ENCODE measurements at regions not wholly inside any gene's neighbourhood (a gene's known extent, or its start where the extent isn't known, plus 50 kb on each side); places are given as distances from the start of the nearest gene placed in this dataset.

DNA sequence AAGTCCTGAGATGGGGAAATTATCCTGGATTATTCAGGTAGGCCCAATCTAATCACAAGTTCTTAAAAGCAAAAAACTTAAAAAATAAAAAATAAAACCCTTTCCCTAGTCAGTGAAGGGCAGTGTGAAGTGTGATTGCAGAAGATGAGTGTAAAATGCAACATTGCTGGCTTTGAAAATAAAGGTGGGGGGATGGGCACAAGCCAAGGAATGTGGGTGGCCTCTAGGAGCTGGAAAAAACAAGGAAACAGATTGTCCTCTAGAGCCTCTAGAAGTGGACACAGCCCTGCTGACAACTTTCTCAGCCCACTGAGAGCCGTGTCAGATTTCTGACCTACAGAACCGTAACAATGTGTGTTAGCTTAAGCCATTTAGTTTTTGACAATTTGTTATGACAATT is 184.3 kb upstream of the HNRNPA3 start:
- no peak overlapping the region for H3K27ac Mint-ChIP-seq
- H3K27ac ChIP-seq (ENCODE audit: low read depth, low read length): no peak overlapping the region
- no peaks in the 10 kb centered on the region for H3K36me3 Mint-ChIP-seq
- ChIA-PET POLR2A (no interaction called here), CTCF (no interaction called here)
- no peaks in the 10 kb centered on the region for H3K4me1 ChIP-seq (ENCODE audit: control insufficient read depth in 2 of 2, insufficient read depth in 2 of 2, low read length in 2 of 2)
- no peak overlapping the region for H3K4me3 ChIP-seq (ENCODE audit: low read length)
- H3K9me3 ChIP-seq (ENCODE audit: control insufficient read depth in 2 of 3, low read length in 3 of 3): no peaks in the 10 kb centered on the region
- no peak overlapping the region for H3K4me3 Mint-ChIP-seq
- H3K27me3 ChIP-seq (ENCODE audit: control insufficient read depth in 2 of 2, insufficient read depth in 2 of 2, low read length in 2 of 2): no peaks in the 10 kb centered on the region
- DNase-seq: no peak
- peaks cover 14 to 28% (median 23%) of the 10 kb centered on the region in 5 donors for H3K27me3 Mint-ChIP-seq
- H3K9me3 Mint-ChIP-seq: peaks cover 0 to 3% (median 0%) of the 10 kb centered on the region in 11 donors
- intact Hi-C loops (cut with micrococcal nuclease): no loop called here
- no peak for ATAC-seq
- H3K4me1 Mint-ChIP-seq: no peaks in the 10 kb centered on the region
- H3K36me3 ChIP-seq (ENCODE audit: control insufficient read depth in 2 of 3, insufficient read depth in 3 of 3, low read length in 3 of 3): no peaks in the 10 kb centered on the region

DNA sequence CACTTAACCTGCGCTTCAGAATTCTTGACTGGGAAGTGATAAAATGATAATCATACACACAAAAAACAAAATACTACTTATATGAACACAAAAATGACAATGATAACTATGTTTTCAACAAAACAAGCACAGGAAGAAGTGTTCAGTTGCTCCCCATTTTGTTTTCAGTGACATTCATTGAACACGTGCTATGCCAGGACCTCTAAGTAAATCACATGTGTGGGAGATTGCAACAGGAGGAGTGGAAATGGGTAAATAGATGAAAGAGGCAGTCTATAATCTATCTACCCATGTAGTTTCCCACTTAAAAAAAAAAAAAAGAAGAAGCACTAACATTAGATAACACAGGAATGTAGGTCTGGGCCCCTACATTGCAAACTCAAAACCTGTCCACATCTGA is 183.5 kb upstream of the HNRNPA3 start:
- Mint-ChIP-seq H3K27ac (no peak overlapping the region), H3K4me1 (no peaks in the 10 kb centered on the region), H3K36me3 (no peaks in the 10 kb centered on the region), H3K27me3 (peaks cover 19 to 30% (median 23%) of the 10 kb centered on the region in 5 donors), H3K9me3 (no peaks in the 10 kb centered on the region), H3K4me3 (no peak overlapping the region)
- intact Hi-C loops (cut with micrococcal nuclease): loop anchor here in 1 of 2 donors (1.0 kb wide), 1 partner anchor 118 kb away; no protein-coding TSS in a partner anchor
- DNase-seq (no peak), ATAC-seq (no peak)
- Histone ChIP-seq H3K27me3 (ENCODE audit: control insufficient read depth in 2 of 2, insufficient read depth in 2 of 2, low read length in 2 of 2) (no peaks in the 10 kb centered on the region), H3K27ac (ENCODE audit: low read depth, low read length) (no peak overlapping the region), H3K4me3 (ENCODE audit: low read length) (no peak overlapping the region), H3K9me3 (ENCODE audit: control insufficient read depth in 2 of 3, low read length in 3 of 3) (no peaks in the 10 kb centered on the region), H3K36me3 (ENCODE audit: control insufficient read depth in 2 of 3, insufficient read depth in 3 of 3, low read length in 3 of 3) (no peaks in the 10 kb centered on the region), H3K4me1 (ENCODE audit: control insufficient read depth in 2 of 2, insufficient read depth in 2 of 2, low read length in 2 of 2) (no peaks in the 10 kb centered on the region)
- POLR2A ChIA-PET: no interaction called here
- CTCF ChIA-PET: no interaction called here

DNA sequence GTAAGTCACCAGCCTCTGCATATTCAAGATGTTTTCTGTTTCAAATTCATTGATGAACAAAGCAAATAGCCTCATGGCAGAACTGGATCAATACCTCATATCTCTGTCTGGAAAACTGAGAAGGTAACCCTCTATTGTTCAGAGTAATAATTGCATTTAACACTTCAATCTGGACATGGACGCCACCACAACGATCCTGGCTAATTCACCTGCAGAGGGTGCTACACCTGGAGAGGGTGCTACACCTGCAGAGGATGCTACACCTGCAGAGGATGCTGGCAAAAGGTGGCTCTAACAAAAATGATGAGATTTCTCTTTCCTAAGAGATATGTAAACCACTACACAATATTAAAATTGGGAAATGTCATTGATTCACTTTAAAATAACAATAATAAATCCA is 183.1 kb upstream of the HNRNPA3 start:
- H3K27me3 Mint-ChIP-seq: peaks cover 20 to 31% (median 20%) of the 10 kb centered on the region in 5 donors

DNA sequence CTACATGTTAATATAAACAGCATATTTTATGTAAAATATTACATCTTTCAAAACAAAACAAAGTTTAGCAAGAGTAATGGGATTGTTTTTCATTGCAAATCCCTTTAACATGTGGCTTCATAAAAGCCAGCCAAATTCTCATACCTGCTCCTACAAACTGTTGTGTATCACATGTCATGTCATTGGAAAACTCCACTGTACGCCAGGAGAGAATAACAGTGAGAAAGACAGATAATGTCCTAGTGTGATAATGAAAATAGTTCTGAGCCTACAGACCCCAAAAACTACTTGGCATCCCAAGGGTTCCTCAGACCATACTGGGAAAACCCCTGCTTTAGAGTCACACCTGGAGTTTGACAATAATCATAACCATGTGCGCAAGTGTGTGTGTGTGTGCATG is 182.7 kb upstream of the HNRNPA3 start:
- H3K4me3 ChIP-seq (ENCODE audit: low read length): no peak overlapping the region
- no peaks in the 10 kb centered on the region for H3K36me3 ChIP-seq (ENCODE audit: control insufficient read depth in 2 of 3, insufficient read depth in 3 of 3, low read length in 3 of 3)
- H3K27me3 ChIP-seq (ENCODE audit: control insufficient read depth in 2 of 2, insufficient read depth in 2 of 2, low read length in 2 of 2): no peaks in the 10 kb centered on the region
- ATAC-seq (no peak), DNase-seq (no peak)
- peaks cover 20 to 32% (median 21%) of the 10 kb centered on the region in 5 donors for H3K27me3 Mint-ChIP-seq
- CTCF ChIA-PET: no interaction called here
- no peaks in the 10 kb centered on the region for H3K9me3 Mint-ChIP-seq
- no peak overlapping the region for H3K27ac ChIP-seq (ENCODE audit: low read depth, low read length)
- H3K4me1 ChIP-seq (ENCODE audit: control insufficient read depth in 2 of 2, insufficient read depth in 2 of 2, low read length in 2 of 2): no peaks in the 10 kb centered on the region
- no peaks in the 10 kb centered on the region for H3K9me3 ChIP-seq (ENCODE audit: control insufficient read depth in 2 of 3, low read length in 3 of 3)
- no peaks in the 10 kb centered on the region for H3K36me3 Mint-ChIP-seq
- intact Hi-C loops (cut with micrococcal nuclease): loop anchor here in 1 of 2 donors (1.0 kb wide), 1 partner anchor 117 kb away; no protein-coding TSS in a partner anchor
- H3K4me1 Mint-ChIP-seq: no peaks in the 10 kb centered on the region
- no peak overlapping the region for H3K4me3 Mint-ChIP-seq
- POLR2A ChIA-PET: no interaction called here
- H3K27ac Mint-ChIP-seq: no peak overlapping the region

More for the DNA sequence above, 183.1 kb upstream of the HNRNPA3 start:
- no peaks in the 10 kb centered on the region for H3K27me3 ChIP-seq (ENCODE audit: control insufficient read depth in 2 of 2, insufficient read depth in 2 of 2, low read length in 2 of 2)
- DNase-seq (no peak), ATAC-seq (no peak)
- ChIA-PET POLR2A (no interaction called here), CTCF (no interaction called here)
- H3K36me3 ChIP-seq (ENCODE audit: control insufficient read depth in 2 of 3, insufficient read depth in 3 of 3, low read length in 3 of 3): no peaks in the 10 kb centered on the region
- Mint-ChIP-seq H3K27ac (no peak overlapping the region), H3K9me3 (no peaks in the 10 kb centered on the region), H3K4me3 (no peak overlapping the region), H3K4me1 (no peaks in the 10 kb centered on the region), H3K36me3 (no peaks in the 10 kb centered on the region)
- H3K4me3 ChIP-seq (ENCODE audit: low read length): no peak overlapping the region
- intact Hi-C loops (cut with micrococcal nuclease): loop anchor here in 1 of 2 donors (1.0 kb wide), 1 partner anchor 118 kb away; no protein-coding TSS in a partner anchor
- H3K27ac ChIP-seq (ENCODE audit: low read depth, low read length): no peak overlapping the region
- no peaks in the 10 kb centered on the region for H3K4me1 ChIP-seq (ENCODE audit: control insufficient read depth in 2 of 2, insufficient read depth in 2 of 2, low read length in 2 of 2)
- H3K9me3 ChIP-seq (ENCODE audit: control insufficient read depth in 2 of 3, low read length in 3 of 3): no peaks in the 10 kb centered on the region

DNA sequence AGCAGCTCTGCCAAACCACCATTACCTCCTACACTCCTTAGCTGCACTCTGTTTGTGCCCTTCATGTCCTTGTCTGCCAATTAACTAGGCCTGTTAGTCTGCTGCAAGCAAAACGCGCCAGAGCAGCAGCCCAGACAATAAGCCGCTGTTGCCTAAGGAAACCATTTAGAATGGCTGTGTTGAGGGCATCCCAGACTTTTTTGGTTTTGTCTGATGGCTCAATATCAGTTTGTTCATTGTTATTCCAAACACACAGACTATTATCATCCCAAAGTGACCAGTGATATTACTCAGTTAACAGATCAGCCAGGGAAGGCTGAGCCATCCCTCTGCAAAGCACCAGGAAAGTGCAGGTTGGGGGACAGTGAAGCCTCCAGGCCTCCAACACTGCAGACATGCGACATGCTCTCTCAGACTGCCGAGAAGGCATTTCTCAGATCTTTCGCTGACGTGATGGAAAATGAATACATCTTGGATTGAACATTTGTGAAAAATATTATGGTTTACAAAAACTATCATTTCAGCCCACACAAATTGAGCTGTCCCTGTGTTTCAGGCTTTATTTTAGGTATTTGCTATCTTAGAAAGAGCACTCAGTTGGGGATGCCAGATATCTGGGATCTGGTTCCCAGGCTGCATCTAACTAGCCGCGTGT is 182.0 kb upstream of the HNRNPA3 start:
- Mint-ChIP-seq H3K27ac (no peak overlapping the region), H3K9me3 (no peaks in the 10 kb centered on the region), H3K4me1 (no peaks in the 10 kb centered on the region), H3K27me3 (peaks cover 13 to 32% (median 26%) of the 10 kb centered on the region in 5 donors), H3K4me3 (no peak overlapping the region), H3K36me3 (no peaks in the 10 kb centered on the region)
- H3K27ac ChIP-seq (ENCODE audit: low read depth, low read length): no peak overlapping the region
- H3K27me3 ChIP-seq (ENCODE audit: control insufficient read depth in 2 of 2, insufficient read depth in 2 of 2, low read length in 2 of 2): no peaks in the 10 kb centered on the region
- POLR2A ChIA-PET: no interaction called here
- H3K4me3 ChIP-seq (ENCODE audit: low read length): no peak overlapping the region
- intact Hi-C loops (cut with micrococcal nuclease): no loop called here
- no peaks in the 10 kb centered on the region for H3K36me3 ChIP-seq (ENCODE audit: control insufficient read depth in 2 of 3, insufficient read depth in 3 of 3, low read length in 3 of 3)
- CTCF ChIA-PET: no interaction called here
- H3K4me1 ChIP-seq (ENCODE audit: control insufficient read depth in 2 of 2, insufficient read depth in 2 of 2, low read length in 2 of 2): no peaks in the 10 kb centered on the region
- H3K9me3 ChIP-seq (ENCODE audit: control insufficient read depth in 2 of 3, low read length in 3 of 3): no peaks in the 10 kb centered on the region
- no peak for DNase-seq
- no peak for ATAC-seq

DNA sequence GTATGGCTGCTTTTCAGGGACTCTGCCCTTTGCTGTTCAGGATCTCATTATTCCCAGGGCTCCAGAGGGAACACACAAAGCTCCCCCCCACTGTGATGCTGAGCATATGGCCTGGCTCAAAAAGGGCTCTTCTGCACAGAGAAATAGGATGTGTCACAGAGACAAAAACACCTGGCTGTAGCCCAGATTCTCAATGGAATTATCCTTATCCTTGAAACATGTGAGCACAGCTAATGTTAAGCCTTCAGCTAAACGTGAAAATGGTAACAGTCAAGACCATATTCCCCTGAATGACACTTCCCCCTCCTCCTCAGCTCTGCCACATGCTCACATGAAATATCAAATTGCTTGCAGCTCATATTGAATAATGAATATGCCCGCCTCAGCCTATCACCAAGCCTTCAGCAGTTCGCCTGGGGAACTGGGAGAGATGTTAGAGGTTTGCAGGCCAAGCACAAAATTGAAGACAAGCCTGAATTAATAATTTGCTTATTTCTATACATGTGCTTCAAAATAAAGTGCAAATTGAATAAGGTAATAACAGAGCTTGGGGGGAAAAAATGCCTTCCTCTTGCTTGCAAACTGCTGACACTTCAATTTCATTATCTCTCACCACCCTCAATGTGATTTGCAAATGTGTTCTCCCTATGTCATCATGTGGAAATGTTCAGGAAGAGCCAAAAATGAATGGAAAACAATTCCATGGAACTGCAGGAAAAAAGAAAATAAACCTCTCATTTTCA is 181.0 kb upstream of the HNRNPA3 start:
- no peaks in the 10 kb centered on the region for H3K9me3 Mint-ChIP-seq
- no peaks in the 10 kb centered on the region for H3K4me1 Mint-ChIP-seq
- POLR2A ChIA-PET: no interaction called here
- ATAC-seq (no peak), DNase-seq (no peak)
- intact Hi-C loops (cut with micrococcal nuclease): no loop called here
- no peaks in the 10 kb centered on the region for H3K4me1 ChIP-seq (ENCODE audit: control insufficient read depth in 2 of 2, insufficient read depth in 2 of 2, low read length in 2 of 2)
- H3K27ac ChIP-seq (ENCODE audit: low read depth, low read length): no peak overlapping the region
- H3K27me3 Mint-ChIP-seq: peaks cover 10 to 24% (median 22%) of the 10 kb centered on the region in 5 donors
- H3K36me3 ChIP-seq (ENCODE audit: control insufficient read depth in 2 of 3, insufficient read depth in 3 of 3, low read length in 3 of 3): no peaks in the 10 kb centered on the region
- H3K4me3 Mint-ChIP-seq: no peak overlapping the region
- no peak overlapping the region for H3K27ac Mint-ChIP-seq
- H3K4me3 ChIP-seq (ENCODE audit: low read length): no peak overlapping the region
- H3K9me3 ChIP-seq (ENCODE audit: control insufficient read depth in 2 of 3, low read length in 3 of 3): no peaks in the 10 kb centered on the region
- no peaks in the 10 kb centered on the region for H3K27me3 ChIP-seq (ENCODE audit: control insufficient read depth in 2 of 2, insufficient read depth in 2 of 2, low read length in 2 of 2)
- no peaks in the 10 kb centered on the region for H3K36me3 Mint-ChIP-seq
- CTCF ChIA-PET: no interaction called here

DNA sequence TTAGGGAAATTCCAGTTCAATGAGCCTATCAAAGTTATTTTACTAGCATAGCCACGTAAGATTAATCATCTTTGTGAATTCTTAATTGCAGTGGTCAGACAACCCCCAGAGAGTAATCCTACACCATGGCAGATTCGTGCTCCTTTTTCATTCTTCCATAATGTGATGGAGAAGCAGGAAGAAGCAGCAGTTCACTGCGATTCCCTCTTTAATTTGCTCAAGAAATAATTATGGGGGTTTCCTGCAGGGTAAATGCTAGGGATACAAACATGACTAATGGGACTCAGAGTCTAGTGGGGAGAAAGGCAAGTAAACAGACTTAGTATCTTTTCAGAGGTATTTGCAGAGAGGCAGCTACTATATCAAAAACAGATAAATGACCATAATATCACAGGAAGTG is 175.8 kb upstream of the HNRNPA3 start:
- peaks cover 11 to 32% (median 26%) of the 10 kb centered on the region in 5 donors for H3K27me3 Mint-ChIP-seq
- Histone ChIP-seq H3K27ac (ENCODE audit: low read depth, low read length) (no peak overlapping the region), H3K36me3 (ENCODE audit: control insufficient read depth in 2 of 3, insufficient read depth in 3 of 3, low read length in 3 of 3) (no peaks in the 10 kb centered on the region), H3K4me1 (ENCODE audit: control insufficient read depth in 2 of 2, insufficient read depth in 2 of 2, low read length in 2 of 2) (no peaks in the 10 kb centered on the region), H3K9me3 (ENCODE audit: control insufficient read depth in 2 of 3, low read length in 3 of 3) (no peaks in the 10 kb centered on the region), H3K4me3 (ENCODE audit: low read length) (no peak overlapping the region), H3K27me3 (ENCODE audit: control insufficient read depth in 2 of 2, insufficient read depth in 2 of 2, low read length in 2 of 2) (no peaks in the 10 kb centered on the region)
- no peak for ATAC-seq
- H3K9me3 Mint-ChIP-seq: no peaks in the 10 kb centered on the region
- intact Hi-C loops (cut with micrococcal nuclease): no loop called here
- H3K4me3 Mint-ChIP-seq: no peak overlapping the region
- no peak for DNase-seq
- ChIA-PET CTCF (no interaction called here), POLR2A (no interaction called here)
- no peak overlapping the region for H3K27ac Mint-ChIP-seq
- no peaks in the 10 kb centered on the region for H3K36me3 Mint-ChIP-seq
- H3K4me1 Mint-ChIP-seq: no peaks in the 10 kb centered on the region
